HepG2 (cell line): ENCODE measurements at regions not wholly inside any gene's neighbourhood (a gene's known extent, or its start where the extent isn't known, plus 50 kb on each side); places are given as distances from the start of the nearest gene placed in this dataset.

Experiments
- ARNT2 ChIP-seq: sonication (generic); formaldehyde crosslinking; IDR thresholded peaks from 2 replicates; pipeline ENCODE4 v1.8.0; 2022; ENCODE audit warnings: mild to moderate bottlenecking, low read depth, missing genetic modification reagents, moderate library complexity
- CBX2 ChIP-seq, 2 experiments: fragments of 200-600 bp in 1 of 2; sonication (generic); formaldehyde crosslinking in 1 of 2; IDR thresholded peaks; 2 replicates each; pipeline versions ENCODE4 v1.7.0 to v1.8.1; 2018 to 2022; ENCODE audit warnings: low read depth in 2 of 2, low read length in 1 of 2, mild to moderate bottlenecking in 1 of 2, missing genetic modification reagents in 1 of 2
- JDP2 ChIP-seq: sonication (generic); formaldehyde crosslinking; IDR thresholded peaks from 2 replicates; pipeline ENCODE4 v1.8.1; 2022; ENCODE audit warnings: missing genetic modification reagents, borderline replicate concordance
- MTF1 ChIP-seq: sonication (generic); formaldehyde crosslinking; IDR thresholded peaks from 2 replicates; pipeline ENCODE4 v1.5.0; 2020; ENCODE audit warnings: missing genetic modification reagents
- MTF2 ChIP-seq: sonication (generic); formaldehyde crosslinking; IDR thresholded peaks from 2 replicates; pipeline ENCODE4 v1.5.0; 2020; ENCODE audit warnings: missing genetic modification reagents, borderline replicate concordance
- NFE2L2 ChIP-seq: fragments of 150-350 bp; IDR thresholded peaks from 2 replicates; pipeline ENCODE4 v1.6.1; 2014; ENCODE audit warnings: low read length
- RBFOX2 ChIP-seq: fragments of 200-400 bp; formaldehyde crosslinking; IDR thresholded peaks from 2 replicates; pipeline ENCODE4 v1.6.1; 2017; ENCODE audit warnings: low read depth, mild to moderate bottlenecking, low read length
- REL ChIP-seq: sonication (generic); formaldehyde crosslinking; conservative IDR thresholded peaks from 2 replicates; pipeline ENCODE4 v1.8.0; 2022; ENCODE audit warnings: mild to moderate bottlenecking, missing genetic modification reagents, moderate library complexity
- SRY ChIP-seq: sonication (generic); formaldehyde crosslinking; IDR thresholded peaks from 2 replicates; pipeline ENCODE4 v1.8.0; 2022; ENCODE audit warnings: mild to moderate bottlenecking, missing genetic modification reagents
- TBX3 ChIP-seq: fragments of 450-650 bp; IDR thresholded peaks from 2 replicates; pipeline ENCODE4 v1.6.1; 2017; ENCODE audit warnings: antibody characterized with exemption, mild to moderate bottlenecking, inconsistent platforms, borderline replicate concordance
- ZIK1 ChIP-seq: sonication (generic); formaldehyde crosslinking; IDR thresholded peaks from 2 replicates; pipeline ENCODE4 v1.5.0; 2020; ENCODE audit warnings: mild to moderate bottlenecking, low read depth, missing genetic modification reagents, borderline replicate concordance
- ZNF12 ChIP-seq: sonication (generic); formaldehyde crosslinking; IDR thresholded peaks from 2 replicates; pipeline ENCODE4 v1.5.0; 2020; ENCODE audit warnings: missing genetic modification reagents
- ZNF160 ChIP-seq: sonication (generic); formaldehyde crosslinking; IDR thresholded peaks from 2 replicates; pipeline ENCODE4 v1.8.0; 2022; ENCODE audit warnings: mild to moderate bottlenecking, inconsistent platforms, missing genetic modification reagents
- ZNF670 ChIP-seq: sonication (generic); formaldehyde crosslinking; IDR thresholded peaks from 2 replicates; pipeline ENCODE4 v1.8.0; 2022; ENCODE audit warnings: mild to moderate bottlenecking, missing genetic modification reagents, borderline replicate concordance
- ZNF672 ChIP-seq: sonication (generic); formaldehyde crosslinking; IDR thresholded peaks from 2 replicates; pipeline ENCODE4 v1.8.1; 2022; ENCODE audit warnings: missing genetic modification reagents
- TF ChIP-seq, protein P1 (sequence below): sonication (generic); formaldehyde crosslinking; IDR thresholded peaks from 2 replicates; pipeline ENCODE4 v1.5.0; 2020; ENCODE audit warnings: mild to moderate bottlenecking, missing genetic modification reagents, borderline replicate concordance
- TF ChIP-seq, protein P2 (sequence below): sonication (generic); formaldehyde crosslinking; IDR thresholded peaks from 2 replicates; pipeline ENCODE4 v1.8.0; 2023; ENCODE audit warnings: mild to moderate bottlenecking, missing genetic modification reagents
- TF ChIP-seq, protein P3 (sequence below): IDR thresholded peaks from 2 replicates; pipeline ENCODE4 v1.6.1; 2016; ENCODE audit warnings: missing genetic modification reagents, missing compliant biosample characterization
- TF ChIP-seq, protein P4 (sequence below): sonication (generic); formaldehyde crosslinking; IDR thresholded peaks from 2 replicates; pipeline ENCODE4 v1.8.1; 2023; ENCODE audit warnings: mild to moderate bottlenecking, moderate library complexity, missing genetic modification reagents
- TF ChIP-seq, protein P5 (sequence below): sonication (generic); formaldehyde crosslinking; IDR thresholded peaks from 2 replicates; pipeline ENCODE4 v1.4.0; 2020; ENCODE audit warnings: missing genetic modification reagents
- TF ChIP-seq, protein P6 (sequence below): sonication (generic); formaldehyde crosslinking; IDR thresholded peaks from 2 replicates; pipeline ENCODE4 v1.4.0; 2020; ENCODE audit warnings: missing genetic modification reagents

DNA sequence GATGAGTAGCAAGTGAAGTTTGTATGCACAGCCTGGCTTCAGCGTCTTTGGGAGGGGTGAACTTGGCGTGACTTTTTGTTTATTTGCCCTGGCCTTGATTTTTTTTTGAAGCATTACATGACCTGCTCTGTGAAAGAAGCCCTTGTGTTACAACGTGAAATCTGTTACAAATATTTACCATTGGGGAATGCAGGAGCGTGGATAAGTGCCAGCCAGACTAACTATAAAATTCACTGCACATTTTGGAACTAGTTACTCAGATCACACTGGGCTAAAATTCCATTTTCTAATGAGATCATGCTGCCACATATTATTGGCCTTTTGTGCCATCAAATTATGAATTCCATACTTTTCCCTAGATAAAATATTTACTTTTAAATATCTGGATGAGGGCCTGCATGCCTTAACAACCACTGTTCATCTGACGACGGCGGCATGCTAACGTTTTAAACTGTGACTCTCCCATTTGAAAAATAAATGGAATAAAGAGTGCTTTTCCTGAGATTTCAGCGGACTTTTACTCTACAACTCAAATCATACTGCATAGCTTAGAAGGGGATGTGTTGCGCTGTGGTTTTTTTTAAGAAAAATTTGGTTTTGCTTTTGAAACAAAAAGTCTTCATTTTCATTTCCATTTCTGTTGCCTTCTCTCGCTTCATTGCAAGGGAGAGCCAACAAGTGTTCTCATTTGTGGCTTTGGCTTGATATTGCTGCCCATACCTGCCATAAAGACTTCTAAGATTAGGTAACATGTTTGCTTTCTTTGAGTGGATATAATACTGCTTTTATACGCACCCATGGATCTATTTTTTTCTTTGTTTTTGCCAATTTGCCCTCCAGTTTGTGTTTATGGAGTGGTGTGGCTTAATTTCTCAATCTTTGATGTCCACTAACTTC lies 352.2 kb downstream of the TFEC start (continued):
- TF ChIP-seq, protein P1, sequence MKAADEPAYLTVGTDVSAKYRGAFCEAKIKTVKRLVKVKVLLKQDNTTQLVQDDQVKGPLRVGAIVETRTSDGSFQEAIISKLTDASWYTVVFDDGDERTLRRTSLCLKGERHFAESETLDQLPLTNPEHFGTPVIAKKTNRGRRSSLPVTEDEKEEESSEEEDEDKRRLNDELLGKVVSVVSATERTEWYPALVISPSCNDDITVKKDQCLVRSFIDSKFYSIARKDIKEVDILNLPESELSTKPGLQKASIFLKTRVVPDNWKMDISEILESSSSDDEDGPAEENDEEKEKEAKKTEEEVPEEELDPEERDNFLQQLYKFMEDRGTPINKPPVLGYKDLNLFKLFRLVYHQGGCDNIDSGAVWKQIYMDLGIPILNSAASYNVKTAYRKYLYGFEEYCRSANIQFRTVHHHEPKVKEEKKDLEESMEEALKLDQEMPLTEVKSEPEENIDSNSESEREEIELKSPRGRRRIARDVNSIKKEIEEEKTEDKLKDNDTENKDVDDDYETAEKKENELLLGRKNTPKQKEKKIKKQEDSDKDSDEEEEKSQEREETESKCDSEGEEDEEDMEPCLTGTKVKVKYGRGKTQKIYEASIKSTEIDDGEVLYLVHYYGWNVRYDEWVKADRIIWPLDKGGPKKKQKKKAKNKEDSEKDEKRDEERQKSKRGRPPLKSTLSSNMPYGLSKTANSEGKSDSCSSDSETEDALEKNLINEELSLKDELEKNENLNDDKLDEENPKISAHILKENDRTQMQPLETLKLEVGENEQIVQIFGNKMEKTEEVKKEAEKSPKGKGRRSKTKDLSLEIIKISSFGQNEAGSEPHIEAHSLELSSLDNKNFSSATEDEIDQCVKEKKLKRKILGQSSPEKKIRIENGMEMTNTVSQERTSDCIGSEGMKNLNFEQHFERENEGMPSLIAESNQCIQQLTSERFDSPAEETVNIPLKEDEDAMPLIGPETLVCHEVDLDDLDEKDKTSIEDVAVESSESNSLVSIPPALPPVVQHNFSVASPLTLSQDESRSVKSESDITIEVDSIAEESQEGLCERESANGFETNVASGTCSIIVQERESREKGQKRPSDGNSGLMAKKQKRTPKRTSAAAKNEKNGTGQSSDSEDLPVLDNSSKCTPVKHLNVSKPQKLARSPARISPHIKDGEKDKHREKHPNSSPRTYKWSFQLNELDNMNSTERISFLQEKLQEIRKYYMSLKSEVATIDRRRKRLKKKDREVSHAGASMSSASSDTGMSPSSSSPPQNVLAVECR (CRISPR knock-in tag), result no peak
- TF ChIP-seq SRY (CRISPR knock-in tag) (no peak), ZNF160 (CRISPR knock-in tag) (no peak), ZNF672 (CRISPR knock-in tag) (no peak), MTF1 (CRISPR knock-in tag) (no peak), NFE2L2 (no peak), REL (CRISPR knock-in tag) (no peak), MTF2 (CRISPR knock-in tag) (no peak), RBFOX2 (no peak), ZNF12 (CRISPR knock-in tag) (peak; percentile 94), JDP2 (CRISPR knock-in tag) (no peak), CBX2 (IDR thresholded peaks at IDR 0.05; ENCODE audit: low read depth, low read length) (peak; percentile 58; the same call in 1 of the 2 replicates), CBX2 (CRISPR knock-in tag; IDR thresholded peaks at IDR 0.05; ENCODE audit: low read depth) (no peak), ARNT2 (CRISPR knock-in tag) (no peak), TBX3 (peak; percentile 71; the same call in 1 of the 2 replicates), ZIK1 (CRISPR knock-in tag) (no peak), ZNF670 (no peak)
- TF ChIP-seq, protein P2, sequence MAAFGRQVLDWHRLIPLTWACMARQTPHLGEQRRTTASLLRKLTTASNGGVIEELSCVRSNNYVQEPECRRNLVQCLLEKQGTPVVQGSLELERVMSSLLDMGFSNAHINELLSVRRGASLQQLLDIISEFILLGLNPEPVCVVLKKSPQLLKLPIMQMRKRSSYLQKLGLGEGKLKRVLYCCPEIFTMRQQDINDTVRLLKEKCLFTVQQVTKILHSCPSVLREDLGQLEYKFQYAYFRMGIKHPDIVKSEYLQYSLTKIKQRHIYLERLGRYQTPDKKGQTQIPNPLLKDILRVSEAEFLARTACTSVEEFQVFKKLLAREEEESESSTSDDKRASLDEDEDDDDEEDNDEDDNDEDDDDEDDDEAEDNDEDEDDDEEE (CRISPR knock-in tag), result no peak
- TF ChIP-seq, protein P3, sequence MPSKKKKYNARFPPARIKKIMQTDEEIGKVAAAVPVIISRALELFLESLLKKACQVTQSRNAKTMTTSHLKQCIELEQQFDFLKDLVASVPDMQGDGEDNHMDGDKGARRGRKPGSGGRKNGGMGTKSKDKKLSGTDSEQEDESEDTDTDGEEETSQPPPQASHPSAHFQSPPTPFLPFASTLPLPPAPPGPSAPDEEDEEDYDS (CRISPR knock-in tag), result no peak
- TF ChIP-seq, protein P4, sequence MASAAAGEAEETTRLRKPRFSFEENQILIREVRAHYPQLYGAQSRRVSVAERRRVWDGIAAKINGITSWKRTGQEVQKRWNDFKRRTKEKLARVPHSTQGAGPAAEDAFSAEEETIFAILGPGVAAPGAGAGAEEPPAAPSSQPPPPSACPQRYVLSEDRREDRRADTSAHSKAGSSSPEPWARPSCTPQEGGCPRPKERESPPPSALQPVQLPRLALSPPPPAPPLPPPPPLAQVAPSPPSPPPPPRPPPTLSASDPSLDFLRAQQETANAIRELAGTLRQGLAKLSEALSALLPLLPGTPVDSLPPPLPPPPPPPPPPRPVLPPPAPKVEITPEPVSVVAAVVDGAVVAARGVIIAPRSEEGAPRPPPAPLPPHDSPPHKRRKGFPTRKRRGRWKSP (CRISPR knock-in tag), result peak; percentile 21; the same call in 1 of the 2 replicates
- TF ChIP-seq, protein P5, sequence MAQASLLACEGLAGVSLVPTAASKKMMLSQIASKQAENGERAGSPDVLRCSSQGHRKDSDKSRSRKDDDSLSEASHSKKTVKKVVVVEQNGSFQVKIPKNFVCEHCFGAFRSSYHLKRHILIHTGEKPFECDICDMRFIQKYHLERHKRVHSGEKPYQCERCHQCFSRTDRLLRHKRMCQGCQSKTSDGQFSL, result no peak
- TF ChIP-seq, protein P6, sequence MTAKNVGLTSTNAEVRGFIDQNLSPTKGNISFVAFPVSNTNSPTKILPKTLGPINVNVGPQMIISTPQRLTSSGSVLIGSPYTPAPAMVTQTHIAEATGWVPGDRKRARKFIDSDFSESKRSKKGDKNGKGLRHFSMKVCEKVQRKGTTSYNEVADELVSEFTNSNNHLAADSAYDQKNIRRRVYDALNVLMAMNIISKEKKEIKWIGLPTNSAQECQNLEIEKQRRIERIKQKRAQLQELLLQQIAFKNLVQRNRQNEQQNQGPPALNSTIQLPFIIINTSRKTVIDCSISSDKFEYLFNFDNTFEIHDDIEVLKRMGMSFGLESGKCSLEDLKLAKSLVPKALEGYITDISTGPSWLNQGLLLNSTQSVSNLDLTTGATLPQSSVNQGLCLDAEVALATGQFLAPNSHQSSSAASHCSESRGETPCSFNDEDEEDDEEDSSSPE (CRISPR knock-in tag), result no peak
